RWPE2 (cell line): ENCODE measurements at regions not wholly inside any gene's neighbourhood (a gene's known extent, or its start where the extent isn't known, plus 50 kb on each side); places are given as distances from the start of the nearest gene placed in this dataset.
A peak's percentile ranks its signal among the peaks of the same experiment; 100 is the strongest.
"Not testable (repeated sequence)": the region's sequence is repeated elsewhere in the genome, so short reads cannot be mapped to it uniquely, and the experiment has no call there.

Experiments used
- ATAC-seq: fragments of 200-7000 bp; cut with Tn5 transposase; 3 replicates; pipeline ENCODE4 v1.9.1; 2021; ENCODE audit warnings: low read depth
- DNase-seq: peaks from one replicate; pipeline ENCODE4 v3.0.0-alpha.2; 2020; ENCODE audit warnings: low spot score
- H3K27ac ChIP-seq: fragments of 450-650 bp; 2 replicates; pipeline ENCODE4 v1.5.1; 2017; ENCODE audit warnings: mild to moderate bottlenecking; ENCODE audit not compliant: poor library complexity, severe bottlenecking
- H3K27me3 ChIP-seq: fragments of 250-450 bp; sonication (Bioruptor Pico); 2 replicates; pipeline ENCODE4 v1.5.1; 2021; ENCODE audit warnings: mild to moderate bottlenecking, moderate library complexity; ENCODE audit not compliant: insufficient read depth, poor library complexity, severe bottlenecking
- H3K36me3 ChIP-seq: fragments of 250-450 bp; sonication (Bioruptor Pico); 2 replicates; pipeline ENCODE4 v1.5.1; 2020; ENCODE audit warnings: low read depth, mild to moderate bottlenecking, moderate library complexity
- H3K4me1 ChIP-seq: fragments of 250-450 bp; sonication (Bioruptor Pico); 2 replicates; pipeline ENCODE4 v1.5.1; 2021; ENCODE audit warnings: mild to moderate bottlenecking, moderate library complexity; ENCODE audit not compliant: insufficient read depth, poor library complexity, severe bottlenecking
- H3K4me3 ChIP-seq: fragments of 250-450 bp; sonication (Bioruptor Pico); 2 replicates; pipeline ENCODE4 v1.5.1; 2021; ENCODE audit warnings: mild to moderate bottlenecking, moderate library complexity; ENCODE audit not compliant: severe bottlenecking
- H3K9me3 ChIP-seq: fragments of 250-450 bp; sonication (Bioruptor Pico); 2 replicates; pipeline ENCODE4 v1.5.1; 2021; ENCODE audit warnings: mild to moderate bottlenecking, moderate library complexity; ENCODE audit not compliant: severe bottlenecking
- TF ChIP-seq, protein P1 (sequence below): fragments of 450-650 bp; IDR thresholded peaks from one replicate; pipeline ENCODE4 v1.5.1; 2017; ENCODE audit warnings: mild to moderate bottlenecking, moderate library complexity; ENCODE audit not compliant: poor library complexity, severe bottlenecking

DNA sequence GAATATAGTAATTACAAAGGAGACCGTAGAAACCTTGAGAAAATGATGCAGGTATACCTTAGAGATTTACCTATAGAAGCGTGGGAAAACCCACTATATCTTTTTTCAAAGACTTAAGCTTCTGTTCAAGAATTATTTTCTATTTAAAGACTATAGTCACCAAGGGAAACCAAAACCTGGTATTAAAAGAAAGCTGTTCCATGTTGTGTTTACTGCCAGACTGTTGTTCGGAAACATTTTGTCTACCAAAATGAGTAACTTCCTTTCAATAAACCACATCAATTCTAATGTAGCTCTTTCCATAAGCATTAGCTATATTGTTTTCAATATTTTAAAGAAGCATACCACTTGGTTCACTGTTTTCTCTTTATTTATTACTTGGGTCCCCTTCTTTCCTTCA is 182.9 kb upstream of the SLITRK6 start:
- no peaks in the 10 kb centered on the region; the same call in 1 of the 2 replicates for H3K36me3 ChIP-seq
- peaks cover 8% of the 10 kb centered on the region for H3K4me1 ChIP-seq
- H3K4me3 ChIP-seq = no peak overlapping the region
- TF ChIP-seq, protein P1, sequence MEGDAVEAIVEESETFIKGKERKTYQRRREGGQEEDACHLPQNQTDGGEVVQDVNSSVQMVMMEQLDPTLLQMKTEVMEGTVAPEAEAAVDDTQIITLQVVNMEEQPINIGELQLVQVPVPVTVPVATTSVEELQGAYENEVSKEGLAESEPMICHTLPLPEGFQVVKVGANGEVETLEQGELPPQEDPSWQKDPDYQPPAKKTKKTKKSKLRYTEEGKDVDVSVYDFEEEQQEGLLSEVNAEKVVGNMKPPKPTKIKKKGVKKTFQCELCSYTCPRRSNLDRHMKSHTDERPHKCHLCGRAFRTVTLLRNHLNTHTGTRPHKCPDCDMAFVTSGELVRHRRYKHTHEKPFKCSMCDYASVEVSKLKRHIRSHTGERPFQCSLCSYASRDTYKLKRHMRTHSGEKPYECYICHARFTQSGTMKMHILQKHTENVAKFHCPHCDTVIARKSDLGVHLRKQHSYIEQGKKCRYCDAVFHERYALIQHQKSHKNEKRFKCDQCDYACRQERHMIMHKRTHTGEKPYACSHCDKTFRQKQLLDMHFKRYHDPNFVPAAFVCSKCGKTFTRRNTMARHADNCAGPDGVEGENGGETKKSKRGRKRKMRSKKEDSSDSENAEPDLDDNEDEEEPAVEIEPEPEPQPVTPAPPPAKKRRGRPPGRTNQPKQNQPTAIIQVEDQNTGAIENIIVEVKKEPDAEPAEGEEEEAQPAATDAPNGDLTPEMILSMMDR = no peak
- no peaks in the 10 kb centered on the region for H3K27me3 ChIP-seq
- no peak for DNase-seq
- no peak for ATAC-seq
- H3K9me3 ChIP-seq = no peaks in the 10 kb centered on the region
- no peak overlapping the region for H3K27ac ChIP-seq

DNA sequence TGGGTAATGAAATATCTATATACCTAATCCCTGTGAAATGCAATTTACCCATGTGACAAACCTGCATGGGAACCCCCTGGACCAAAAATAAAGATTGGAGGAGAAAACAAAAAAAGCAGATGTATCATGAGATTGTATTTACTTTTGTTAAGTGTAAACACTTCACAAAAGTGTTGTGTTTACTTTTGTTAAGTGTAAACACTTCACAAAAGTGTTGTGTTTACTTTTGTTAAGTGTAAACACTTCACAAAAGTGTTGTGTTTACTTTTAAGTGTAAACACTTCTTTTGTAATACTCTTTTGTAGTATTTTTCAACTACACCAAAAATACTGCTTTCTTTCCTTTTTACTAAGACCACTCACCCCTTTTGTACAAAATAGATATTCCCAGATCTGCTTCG is 181.2 kb upstream of the SLITRK6 start:
- ATAC-seq, H3K36me3 ChIP-seq, H3K9me3 ChIP-seq, H3K4me1 ChIP-seq, H3K27ac ChIP-seq, DNase-seq, H3K4me3 ChIP-seq, H3K27me3 ChIP-seq: not testable (repeated sequence)

DNA sequence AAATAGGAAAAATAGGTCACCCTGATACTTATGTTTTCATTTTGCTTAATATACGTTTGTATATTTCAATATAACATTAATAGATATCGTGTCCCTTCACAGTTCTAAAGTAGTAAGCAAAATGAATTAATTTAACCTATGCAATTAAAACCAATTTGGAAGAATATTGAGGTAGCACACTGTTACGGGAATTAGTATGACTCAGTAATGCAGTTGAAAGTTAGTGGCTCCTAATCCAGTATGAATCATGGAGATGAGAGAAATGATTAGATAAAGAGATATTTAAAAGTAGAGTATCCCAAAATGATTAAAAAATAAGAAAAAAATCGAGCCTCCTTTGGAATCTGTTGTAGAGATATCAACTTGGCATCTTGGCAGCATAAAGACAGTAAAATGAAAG is 177.0 kb upstream of the SLITRK6 start:
- H3K4me3 ChIP-seq = no peak overlapping the region
- TF ChIP-seq, protein P1 = no peak
- DNase-seq = no peak
- peaks cover 8% of the 10 kb centered on the region for H3K4me1 ChIP-seq
- no peak overlapping the region for H3K27ac ChIP-seq
- H3K9me3 ChIP-seq = no peaks in the 10 kb centered on the region
- H3K27me3 ChIP-seq = no peaks in the 10 kb centered on the region
- no peak for ATAC-seq
- no peaks in the 10 kb centered on the region for H3K36me3 ChIP-seq

DNA sequence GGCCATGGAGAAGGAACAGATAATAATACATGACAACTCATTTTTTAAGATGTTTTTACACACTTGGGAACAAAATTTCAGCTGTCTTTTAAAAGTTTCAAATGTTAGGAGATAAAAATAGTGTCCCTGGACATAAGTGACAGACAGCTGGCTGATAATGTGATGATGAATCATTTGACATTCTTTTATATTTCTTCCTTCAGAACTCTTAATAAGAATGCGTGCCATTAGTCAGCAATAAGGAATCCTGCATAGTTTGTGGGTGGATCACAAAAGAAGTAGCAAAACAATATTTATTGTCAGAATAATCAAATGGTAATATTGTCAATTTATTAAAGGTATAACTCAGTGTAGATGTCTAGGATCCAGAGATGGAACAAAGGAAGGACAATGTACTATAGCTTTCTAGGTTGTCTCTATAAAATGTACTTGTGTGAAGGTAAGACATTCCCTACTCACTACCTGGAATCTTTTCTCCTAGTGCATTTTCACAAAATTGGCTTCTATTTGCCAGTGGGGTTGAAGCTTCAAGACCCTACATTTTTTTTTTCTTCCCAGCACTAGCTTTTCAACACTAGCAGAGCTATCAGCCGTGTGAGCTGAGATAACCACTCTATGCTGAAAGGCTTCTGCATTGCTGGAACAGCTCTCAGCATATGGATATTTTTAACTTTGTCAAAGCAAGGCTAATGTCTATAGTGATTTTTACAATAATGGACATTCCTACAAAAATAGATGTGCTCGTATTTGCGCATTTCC is 175.6 kb upstream of the SLITRK6 start:
- Histone ChIP-seq H3K4me3 (no peak overlapping the region), H3K27ac (no peak overlapping the region), H3K36me3 (no peaks in the 10 kb centered on the region), H3K4me1 (peaks cover 8% of the 10 kb centered on the region), H3K27me3 (no peaks in the 10 kb centered on the region), H3K9me3 (no peaks in the 10 kb centered on the region)
- DNase-seq (no peak), ATAC-seq (peak; percentile 64)
- TF ChIP-seq, protein P1 = no peak

DNA sequence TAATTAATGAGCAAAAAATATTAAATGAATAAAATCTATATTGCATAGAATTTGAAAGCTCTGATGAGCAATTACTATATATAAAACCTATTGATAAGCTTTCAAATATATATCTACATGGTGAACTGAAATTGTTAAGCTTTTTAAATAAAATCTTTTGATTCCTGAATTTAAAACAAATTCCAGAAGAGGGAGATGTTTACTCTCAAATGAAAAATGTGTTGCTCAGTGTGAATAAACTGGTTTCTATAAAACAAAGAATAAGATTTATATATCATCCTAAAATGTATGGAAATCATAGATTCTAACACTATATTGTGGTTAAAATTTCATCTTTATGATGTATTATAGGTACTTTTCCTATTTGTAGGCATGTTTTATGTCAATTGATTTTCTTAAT is 171.5 kb upstream of the SLITRK6 start:
- TF ChIP-seq, protein P1 = peak; percentile 41
- DNase-seq (no peak), ATAC-seq (no peak)
- Histone ChIP-seq H3K9me3 (no peaks in the 10 kb centered on the region), H3K4me1 (peaks cover 8% of the 10 kb centered on the region), H3K27ac (no peak overlapping the region), H3K4me3 (no peak overlapping the region), H3K27me3 (no peaks in the 10 kb centered on the region), H3K36me3 (no peaks in the 10 kb centered on the region)
